H9 (cell line): ENCODE measurements at regions not wholly inside any gene's neighbourhood (a gene's known extent, or its start where the extent isn't known, plus 50 kb on each side); places are given as distances from the start of the nearest gene placed in this dataset.
A peak's percentile ranks its signal among the peaks of the same experiment; 100 is the strongest.

Source experiments
- DNase-seq: peaks from one replicate; pipeline ENCODE4 v3.0.0-alpha.2; 2017
- H2AFZ ChIP-seq: one replicate; pipeline ENCODE4 v1.6.1; 2013; ENCODE audit warnings: mild to moderate bottlenecking, low read length, control low read depth, moderate library complexity
- H2AK5ac ChIP-seq: 2 replicates; pipeline ENCODE4 v1.6.1; 2013; ENCODE audit warnings: low read length, control low read depth, mixed read lengths; ENCODE audit not compliant: insufficient read length
- H2BK120ac ChIP-seq: one replicate; pipeline ENCODE4 v1.6.1; 2013; ENCODE audit warnings: low read depth, mild to moderate bottlenecking, low read length, control low read depth, inconsistent platforms; ENCODE audit not compliant: poor library complexity, severe bottlenecking
- H2BK12ac ChIP-seq: 2 replicates; pipeline ENCODE4 v1.6.1; 2013; ENCODE audit warnings: low read length, control low read depth, mixed read lengths, low read depth; ENCODE audit not compliant: insufficient read length
- H2BK15ac ChIP-seq: 2 replicates; pipeline ENCODE4 v1.6.1; 2013; ENCODE audit warnings: low read depth, low read length, control low read depth
- H2BK20ac ChIP-seq: one replicate; pipeline ENCODE4 v1.6.1; 2013; ENCODE audit warnings: low read depth, mild to moderate bottlenecking, low read length, control low read depth, inconsistent platforms; ENCODE audit not compliant: poor library complexity, severe bottlenecking
- H2BK5ac ChIP-seq: 2 replicates; pipeline ENCODE4 v1.6.1; 2013; ENCODE audit warnings: low read length, control low read depth, mixed read lengths; ENCODE audit not compliant: insufficient read length
- H3K14ac ChIP-seq: 2 replicates; pipeline ENCODE4 v1.6.1; 2013; ENCODE audit warnings: low read length, control low read depth; ENCODE audit not compliant: insufficient read depth
- H3K18ac ChIP-seq: 2 replicates; pipeline ENCODE4 v1.6.1; 2013; ENCODE audit warnings: low read depth, mild to moderate bottlenecking, mixed read lengths, low read length, control low read depth; ENCODE audit not compliant: insufficient read length
- H3K23ac ChIP-seq: 2 replicates; pipeline ENCODE4 v1.6.1; 2013; ENCODE audit warnings: low read length, control low read depth, mixed read lengths, low read depth; ENCODE audit not compliant: insufficient read length
- H3K23me2 ChIP-seq: 2 replicates; pipeline ENCODE4 v1.6.1; 2013; ENCODE audit warnings: low read depth, mild to moderate bottlenecking, mixed read lengths, low read length, control low read depth; ENCODE audit not compliant: insufficient read length, poor library complexity, severe bottlenecking
- H3K27ac ChIP-seq: 2 replicates; pipeline ENCODE4 v1.5.1; 2013; ENCODE audit warnings: low read length, control low read depth, mixed read lengths, low read depth; ENCODE audit not compliant: insufficient read length
- H3K27me3 ChIP-seq: 2 replicates; pipeline ENCODE4 v1.6.1; 2013; ENCODE audit warnings: low read length, control low read depth, inconsistent platforms; ENCODE audit not compliant: insufficient read depth
- H3K4ac ChIP-seq: 2 replicates; pipeline ENCODE4 v1.6.1; 2013; ENCODE audit warnings: low read depth, mild to moderate bottlenecking, control low read depth, inconsistent platforms, low read length, moderate library complexity
- H3K4me1 ChIP-seq: 2 replicates; pipeline ENCODE4 v1.6.1; 2013; ENCODE audit warnings: low read length, control low read depth, inconsistent platforms; ENCODE audit not compliant: insufficient read depth
- H3K4me2 ChIP-seq: 2 replicates; pipeline ENCODE4 v1.6.1; 2013; ENCODE audit warnings: low read length, control low read depth, mixed read lengths; ENCODE audit not compliant: insufficient read length, insufficient read depth
- H3K56ac ChIP-seq: 2 replicates; pipeline ENCODE4 v1.6.1; 2013; ENCODE audit warnings: low read depth, mild to moderate bottlenecking, mixed read lengths, low read length, control low read depth; ENCODE audit not compliant: insufficient read length
- H3K79me1 ChIP-seq: 2 replicates; pipeline ENCODE4 v1.6.1; 2013; ENCODE audit warnings: low read depth, mild to moderate bottlenecking, moderate library complexity, low read length, control low read depth, inconsistent platforms; ENCODE audit not compliant: insufficient read depth, poor library complexity, severe bottlenecking
- H3K79me2 ChIP-seq: 2 replicates; pipeline ENCODE4 v1.6.1; 2013; ENCODE audit warnings: low read length, control low read depth, inconsistent platforms; ENCODE audit not compliant: insufficient read depth
- H3K9ac ChIP-seq: 2 replicates; pipeline ENCODE4 v1.6.1; 2013; ENCODE audit warnings: low read length, control low read depth, mixed read lengths; ENCODE audit not compliant: insufficient read length; ENCODE audit errors: extremely low read depth
- H3K9me3 ChIP-seq: one replicate; pipeline ENCODE4 v1.6.1; 2013; ENCODE audit warnings: low read depth, low read length, inconsistent platforms; ENCODE audit not compliant: control insufficient read depth
- H3T11ph ChIP-seq: one replicate; pipeline ENCODE4 v1.6.1; 2013; ENCODE audit warnings: mild to moderate bottlenecking, low read length, control low read depth, inconsistent platforms
- H4K20me1 ChIP-seq: one replicate; pipeline ENCODE4 v1.6.1; 2013; ENCODE audit not compliant: control insufficient read depth, insufficient read length, insufficient read depth
- H4K5ac ChIP-seq: 2 replicates; pipeline ENCODE4 v1.6.1; 2013; ENCODE audit warnings: low read depth, mild to moderate bottlenecking, mixed read lengths, low read length, control low read depth; ENCODE audit not compliant: insufficient read length
- H4K8ac ChIP-seq: replicated peaks from 2 replicates; pipeline ENCODE4 v1.6.1; 2013; ENCODE audit warnings: low read length, control low read depth, mixed read lengths, low read depth; ENCODE audit not compliant: insufficient read length
- H4K91ac ChIP-seq: 2 replicates; pipeline ENCODE4 v1.6.1; 2013; ENCODE audit warnings: low read depth, mild to moderate bottlenecking, moderate library complexity, mixed read lengths, low read length, control low read depth; ENCODE audit not compliant: insufficient read length
- H3K27ac Mint-ChIP-seq, 3 experiments: 2 replicates in 2 of 3; 3 replicates in 1 of 3; pipeline ENCODE4 v1.8.0; 2020 to 2021; ENCODE audit warnings: mixed read lengths in 3 of 3, mild to moderate bottlenecking in 1 of 3, moderate library complexity in 1 of 3
- H3K27me3 Mint-ChIP-seq: 2 replicates; pipeline ENCODE4 v1.8.0; 2021; ENCODE audit warnings: low read depth, mild to moderate bottlenecking, moderate library complexity, mixed read lengths
- H3K36me3 Mint-ChIP-seq, 3 experiments: 2 replicates in 2 of 3; 3 replicates in 1 of 3; pipeline ENCODE4 v1.8.0; 2020 to 2021; ENCODE audit warnings: low read depth in 3 of 3, mixed read lengths in 3 of 3; ENCODE audit not compliant: insufficient read depth in 1 of 3
- H3K4me1 Mint-ChIP-seq, 2 experiments: 2 replicates each; pipeline ENCODE4 v1.8.0; 2020; ENCODE audit warnings: mixed read lengths in 2 of 2
- H3K4me3 Mint-ChIP-seq, 2 experiments: 2 replicates in 1 of 2; 3 replicates in 1 of 2; pipeline ENCODE4 v1.8.0; 2020 to 2021; ENCODE audit warnings: mild to moderate bottlenecking in 2 of 2, mixed read lengths in 2 of 2, moderate library complexity in 1 of 2
- H3K9me3 Mint-ChIP-seq, 2 experiments: 2 replicates in 1 of 2; 3 replicates in 1 of 2; pipeline ENCODE4 v1.8.0; 2020; ENCODE audit warnings: mild to moderate bottlenecking in 2 of 2, mixed read lengths in 2 of 2, moderate library complexity in 1 of 2
- TF ChIP-seq, protein P1 (sequence below): fragments of 200-600 bp; sonication (generic); conservative IDR thresholded peaks from 3 replicates; pipeline ENCODE4 v1.8.0; 2021; ENCODE audit warnings: antibody characterized with exemption, mild to moderate bottlenecking

DNA sequence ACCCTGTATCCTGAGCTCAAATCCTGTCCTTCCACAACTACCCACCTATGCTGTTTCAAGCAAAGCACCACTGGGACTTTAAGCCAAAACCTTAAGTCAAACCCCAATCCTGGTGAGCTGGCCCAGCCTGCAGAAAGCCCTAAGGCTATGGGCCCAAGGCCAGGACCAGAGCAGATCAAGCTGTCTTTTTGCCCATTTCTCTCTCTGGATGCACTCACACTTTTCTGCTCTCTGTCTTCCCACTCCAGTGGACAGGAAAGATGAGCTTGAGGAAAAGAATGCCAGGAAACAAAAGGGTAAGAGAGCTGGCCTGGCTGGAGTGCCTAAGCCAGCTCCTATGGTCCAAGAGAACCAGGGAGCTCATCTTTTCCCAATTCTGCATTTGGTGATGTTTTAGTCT lies 284.3 kb upstream of the ISX start:
- Histone ChIP-seq H3T11ph (no peak overlapping the region), H3K9me3 (no peaks in the 10 kb centered on the region), H3K23ac (no peak overlapping the region), H3K56ac (no peak overlapping the region), H3K23me2 (no peaks in the 10 kb centered on the region), H4K8ac (no peak overlapping the region), H4K91ac (no peak overlapping the region), H3K4me1 (peaks cover 9% of the 10 kb centered on the region; the same call in 1 of the 2 replicates), H3K27ac (no peak overlapping the region), H2BK5ac (no peak overlapping the region), H3K79me2 (no peaks in the 10 kb centered on the region), H2BK15ac (no peak overlapping the region), H3K4ac (no peak overlapping the region), H3K14ac (no peak overlapping the region), H4K20me1 (no peaks in the 10 kb centered on the region), H3K4me2 (no peak overlapping the region), H4K5ac (no peak overlapping the region), H3K18ac (no peak overlapping the region), H3K27me3 (no peaks in the 10 kb centered on the region), H3K79me1 (no peaks in the 10 kb centered on the region), H2BK12ac (no peak overlapping the region), H2AK5ac (no peak overlapping the region), H2AFZ (no peak overlapping the region), H3K9ac (no peak overlapping the region), H2BK120ac (no peak overlapping the region), H2BK20ac (no peak overlapping the region)
- peaks cover 17 to 39% (median 18%) of the 10 kb centered on the region in 3 experiments for H3K36me3 Mint-ChIP-seq
- peak overlapping the region in 1 of 3 experiments; percentile 66; a peak in 1 of 7 replicates for H3K27ac Mint-ChIP-seq
- H3K9me3 Mint-ChIP-seq = peaks cover 37 to 38% of the 10 kb centered on the region in 2 experiments
- peaks cover 2% of the 10 kb centered on the region; the same call in 1 of the 2 replicates for H3K27me3 Mint-ChIP-seq
- H3K4me3 Mint-ChIP-seq = no peak overlapping the region
- DNase-seq = no peak
- TF ChIP-seq, protein P1, sequence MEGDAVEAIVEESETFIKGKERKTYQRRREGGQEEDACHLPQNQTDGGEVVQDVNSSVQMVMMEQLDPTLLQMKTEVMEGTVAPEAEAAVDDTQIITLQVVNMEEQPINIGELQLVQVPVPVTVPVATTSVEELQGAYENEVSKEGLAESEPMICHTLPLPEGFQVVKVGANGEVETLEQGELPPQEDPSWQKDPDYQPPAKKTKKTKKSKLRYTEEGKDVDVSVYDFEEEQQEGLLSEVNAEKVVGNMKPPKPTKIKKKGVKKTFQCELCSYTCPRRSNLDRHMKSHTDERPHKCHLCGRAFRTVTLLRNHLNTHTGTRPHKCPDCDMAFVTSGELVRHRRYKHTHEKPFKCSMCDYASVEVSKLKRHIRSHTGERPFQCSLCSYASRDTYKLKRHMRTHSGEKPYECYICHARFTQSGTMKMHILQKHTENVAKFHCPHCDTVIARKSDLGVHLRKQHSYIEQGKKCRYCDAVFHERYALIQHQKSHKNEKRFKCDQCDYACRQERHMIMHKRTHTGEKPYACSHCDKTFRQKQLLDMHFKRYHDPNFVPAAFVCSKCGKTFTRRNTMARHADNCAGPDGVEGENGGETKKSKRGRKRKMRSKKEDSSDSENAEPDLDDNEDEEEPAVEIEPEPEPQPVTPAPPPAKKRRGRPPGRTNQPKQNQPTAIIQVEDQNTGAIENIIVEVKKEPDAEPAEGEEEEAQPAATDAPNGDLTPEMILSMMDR = no peak
- peaks cover 23 to 27% of the 10 kb centered on the region in 2 experiments for H3K4me1 Mint-ChIP-seq
